Fibroblast of lung (primary cell): ENCODE measurements at regions not wholly inside any gene's neighbourhood (a gene's known extent, or its start where the extent isn't known, plus 50 kb on each side); places are given as distances from the start of the nearest gene placed in this dataset.

ENCODE experiments used
- DNase-seq, 2 donors: peaks; one replicate each; pipeline versions ENCODE4 v3.0.0 to v3.0.0-alpha.2; 2010; ENCODE audit warnings: low read depth in 2 of 2
- H2AFZ ChIP-seq: 2 replicates; pipeline ENCODE4 v1.5.1; 2012; ENCODE audit warnings: low read length, control low read depth, inconsistent platforms
- H3K27ac ChIP-seq: 2 replicates; pipeline ENCODE4 v1.5.1; 2011; ENCODE audit warnings: low read length, control low read depth; ENCODE audit not compliant: insufficient read depth
- H3K27me3 ChIP-seq: 2 replicates; pipeline ENCODE4 v1.5.1; 2011; ENCODE audit warnings: mild to moderate bottlenecking, low read length; ENCODE audit not compliant: control insufficient read depth, insufficient read depth
- H3K36me3 ChIP-seq: 2 replicates; pipeline ENCODE4 v1.5.1; 2011; ENCODE audit warnings: low read length; ENCODE audit not compliant: control insufficient read depth, insufficient read depth
- H3K4me1 ChIP-seq: 2 replicates; pipeline ENCODE4 v1.5.1; 2011; ENCODE audit warnings: low read length; ENCODE audit not compliant: control insufficient read depth, insufficient read depth; ENCODE audit errors: extremely low read depth
- H3K4me2 ChIP-seq: 2 replicates; pipeline ENCODE4 v1.5.1; 2011; ENCODE audit warnings: low read length, control low read depth; ENCODE audit not compliant: insufficient read depth; ENCODE audit errors: extremely low read depth
- H3K4me3 ChIP-seq, 4 experiments: fragments of 200-600 bp in 1 of 4; sonication (generic) in 1 of 4; replicated peaks in 1 of 4; 2 replicates each; pipeline ENCODE4 v1.5.1; 2011 to 2016; ENCODE audit warnings: low read length in 4 of 4, low read depth in 3 of 4, mild to moderate bottlenecking in 3 of 4, control low read depth in 2 of 4, inconsistent platforms in 1 of 4, mixed read lengths in 1 of 4; ENCODE audit not compliant: insufficient read depth in 1 of 4; ENCODE audit errors: control extremely low read depth in 1 of 4
- H3K79me2 ChIP-seq: 2 replicates; pipeline ENCODE4 v1.5.1; 2012; ENCODE audit warnings: mild to moderate bottlenecking, low read length, inconsistent platforms; ENCODE audit not compliant: control insufficient read depth, insufficient read depth
- H3K9ac ChIP-seq: 2 replicates; pipeline ENCODE4 v1.5.1; 2011; ENCODE audit warnings: mild to moderate bottlenecking, low read length, control low read depth; ENCODE audit not compliant: insufficient read depth
- H3K9me3 ChIP-seq: 2 replicates; pipeline ENCODE4 v1.5.1; 2012; ENCODE audit warnings: low read depth, low read length; ENCODE audit not compliant: control insufficient read depth, insufficient read depth
- H4K20me1 ChIP-seq: 2 replicates; pipeline ENCODE4 v1.5.1; 2011; ENCODE audit warnings: low read length; ENCODE audit not compliant: control insufficient read depth, insufficient read depth; ENCODE audit errors: extremely low read depth
- EZH2 ChIP-seq: IDR thresholded peaks from 2 replicates; pipeline ENCODE4 v1.5.1; 2012; ENCODE audit warnings: low read length, control low read depth, mild to moderate bottlenecking; ENCODE audit errors: missing control alignments
- TF ChIP-seq, protein P1 (sequence below), 2 donors: IDR thresholded peaks in 1 of 2; conservative IDR thresholded peaks in 1 of 2; 1 replicate in 1 of 2; 2 replicates in 1 of 2; pipeline ENCODE4 v1.5.1; 2011 to 2012; ENCODE audit warnings: low read length in 2 of 2, control low read depth in 1 of 2, inconsistent platforms in 1 of 2, low read depth in 1 of 2, mild to moderate bottlenecking in 1 of 2

DNA sequence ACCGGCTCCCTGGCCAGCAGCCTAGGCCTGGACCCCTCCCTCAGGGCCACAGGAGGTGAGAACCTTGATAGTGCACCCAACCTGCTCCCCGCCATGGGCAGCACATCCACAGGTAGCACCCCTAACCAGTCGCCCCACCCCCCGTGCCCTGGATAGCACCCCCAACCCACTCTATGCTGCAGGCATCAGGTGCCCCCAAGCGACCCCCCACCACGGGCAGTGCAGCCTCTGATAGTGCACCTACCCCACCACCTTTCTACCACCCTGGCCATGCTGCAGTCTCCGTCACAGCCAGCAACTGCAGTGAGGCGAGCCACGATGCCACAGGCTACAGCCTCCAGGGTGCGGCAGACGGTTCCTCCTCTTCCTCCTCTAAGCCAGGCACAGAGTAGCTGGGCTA lies 55.6 kb downstream of the SOWAHC start:
- H3K27me3 ChIP-seq: no peaks in the 10 kb centered on the region
- H2AFZ ChIP-seq: no peak overlapping the region
- no peak overlapping the region for H3K27ac ChIP-seq
- no peak overlapping the region for H3K4me3 ChIP-seq
- no peaks in the 10 kb centered on the region for H4K20me1 ChIP-seq
- H3K9ac ChIP-seq: no peak overlapping the region
- H3K9me3 ChIP-seq: no peaks in the 10 kb centered on the region
- H3K4me1 ChIP-seq: no peaks in the 10 kb centered on the region
- no peaks in the 10 kb centered on the region for H3K36me3 ChIP-seq
- DNase-seq: no peak
- TF ChIP-seq, protein P1, sequence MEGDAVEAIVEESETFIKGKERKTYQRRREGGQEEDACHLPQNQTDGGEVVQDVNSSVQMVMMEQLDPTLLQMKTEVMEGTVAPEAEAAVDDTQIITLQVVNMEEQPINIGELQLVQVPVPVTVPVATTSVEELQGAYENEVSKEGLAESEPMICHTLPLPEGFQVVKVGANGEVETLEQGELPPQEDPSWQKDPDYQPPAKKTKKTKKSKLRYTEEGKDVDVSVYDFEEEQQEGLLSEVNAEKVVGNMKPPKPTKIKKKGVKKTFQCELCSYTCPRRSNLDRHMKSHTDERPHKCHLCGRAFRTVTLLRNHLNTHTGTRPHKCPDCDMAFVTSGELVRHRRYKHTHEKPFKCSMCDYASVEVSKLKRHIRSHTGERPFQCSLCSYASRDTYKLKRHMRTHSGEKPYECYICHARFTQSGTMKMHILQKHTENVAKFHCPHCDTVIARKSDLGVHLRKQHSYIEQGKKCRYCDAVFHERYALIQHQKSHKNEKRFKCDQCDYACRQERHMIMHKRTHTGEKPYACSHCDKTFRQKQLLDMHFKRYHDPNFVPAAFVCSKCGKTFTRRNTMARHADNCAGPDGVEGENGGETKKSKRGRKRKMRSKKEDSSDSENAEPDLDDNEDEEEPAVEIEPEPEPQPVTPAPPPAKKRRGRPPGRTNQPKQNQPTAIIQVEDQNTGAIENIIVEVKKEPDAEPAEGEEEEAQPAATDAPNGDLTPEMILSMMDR (conservative IDR thresholded peaks at IDR 0.05 in 1 of 2, IDR thresholded peaks at IDR 0.05 in 1 of 2; ENCODE audit: low read depth in 1 of 2, low read length in 2 of 2): no peak
- TF ChIP-seq EZH2: no peak
- H3K79me2 ChIP-seq: no peaks in the 10 kb centered on the region
- H3K4me2 ChIP-seq: no peak overlapping the region

DNA sequence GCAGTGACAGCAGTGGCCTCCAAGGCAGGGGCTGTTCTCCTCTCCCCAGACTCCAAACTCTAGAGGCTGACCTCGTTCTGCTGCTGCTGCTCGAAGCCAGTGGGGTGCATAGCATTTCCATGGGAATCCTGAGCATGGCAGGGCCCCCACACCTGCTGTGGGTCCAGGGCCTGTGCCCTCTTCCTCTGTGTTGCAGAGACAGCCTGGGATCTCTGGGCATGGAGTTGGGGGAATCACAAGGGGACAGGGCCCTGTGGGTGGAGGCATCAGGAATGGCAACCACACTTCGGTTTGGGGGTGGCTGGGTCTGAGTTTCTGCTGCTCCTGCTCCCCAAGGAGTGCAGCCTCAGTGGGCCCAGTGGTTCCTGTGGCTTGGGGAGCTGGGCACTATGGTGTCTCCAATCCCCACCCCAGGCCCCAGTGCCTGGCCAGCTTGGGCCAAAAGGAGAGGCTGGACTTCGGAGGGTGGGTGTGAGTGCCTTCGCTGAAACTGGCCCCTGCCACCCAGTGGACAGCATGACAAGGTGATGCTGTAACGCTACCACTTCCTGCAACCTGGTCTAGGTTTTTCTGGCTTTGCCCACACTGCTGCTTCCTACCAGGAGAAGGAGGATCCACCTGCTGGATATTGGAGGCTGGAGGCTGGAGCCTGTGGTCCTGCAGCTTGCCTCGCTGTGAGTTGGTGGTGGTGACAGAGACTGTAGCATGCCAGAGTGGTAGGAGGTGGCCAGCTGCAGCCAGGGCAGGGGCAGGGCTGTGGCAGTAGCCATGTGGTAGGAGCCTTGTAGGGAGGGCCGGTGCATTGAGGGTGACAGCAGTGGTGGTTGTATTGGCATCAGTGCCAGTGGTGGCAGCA lies 56.6 kb downstream of the SOWAHC start:
- no peak overlapping the region for H3K9ac ChIP-seq
- no peak overlapping the region for H3K27ac ChIP-seq
- no peak overlapping the region for H2AFZ ChIP-seq
- TF ChIP-seq EZH2: no peak
- TF ChIP-seq, protein P1 (conservative IDR thresholded peaks at IDR 0.05 in 1 of 2, IDR thresholded peaks at IDR 0.05 in 1 of 2; ENCODE audit: low read depth in 1 of 2, low read length in 2 of 2): no peak
- H3K4me3 ChIP-seq: no peak overlapping the region
- H3K27me3 ChIP-seq: no peaks in the 10 kb centered on the region
- DNase-seq: no peak
- H3K4me2 ChIP-seq: no peak overlapping the region
- H4K20me1 ChIP-seq: no peaks in the 10 kb centered on the region
- H3K36me3 ChIP-seq: no peaks in the 10 kb centered on the region
- no peaks in the 10 kb centered on the region for H3K4me1 ChIP-seq
- H3K79me2 ChIP-seq: no peaks in the 10 kb centered on the region
- no peaks in the 10 kb centered on the region for H3K9me3 ChIP-seq

DNA sequence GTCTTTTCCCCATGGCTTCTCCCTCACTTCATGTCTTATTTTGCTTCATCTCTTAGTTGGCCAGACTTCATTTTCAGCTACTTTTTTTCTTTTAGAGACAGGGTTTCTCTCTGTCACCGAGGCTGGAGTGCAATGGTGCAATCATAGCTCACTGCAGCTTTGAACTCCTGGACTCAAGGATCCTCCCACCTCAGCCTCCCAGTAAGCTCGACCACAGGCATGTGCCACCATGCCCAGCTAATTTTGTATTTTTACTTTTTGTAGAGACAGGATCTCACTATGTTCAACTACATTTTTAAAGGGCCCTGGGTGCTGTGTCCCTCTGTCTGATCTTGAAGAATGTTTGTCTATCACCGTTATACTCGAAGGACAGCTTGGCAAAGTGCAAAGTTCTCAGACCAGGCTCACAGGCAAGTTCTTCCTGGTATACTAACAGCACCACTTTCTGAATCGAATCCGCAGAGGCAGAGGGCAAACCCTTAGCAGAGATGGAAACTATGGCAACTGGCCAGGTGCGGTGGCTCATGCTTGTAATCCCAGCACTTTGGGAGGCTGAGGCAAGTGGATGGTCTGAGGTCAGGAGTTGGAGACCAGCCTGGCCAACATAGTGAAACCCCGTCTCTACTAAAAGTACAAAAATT lies 60.9 kb downstream of the SOWAHC start:
- no peak for DNase-seq
- no peak overlapping the region for H3K27ac ChIP-seq
- H4K20me1 ChIP-seq: no peaks in the 10 kb centered on the region

More for the DNA sequence above, 60.9 kb downstream of the SOWAHC start:
- H2AFZ ChIP-seq: no peak overlapping the region
- H3K9me3 ChIP-seq: no peaks in the 10 kb centered on the region
- H3K4me1 ChIP-seq: no peaks in the 10 kb centered on the region
- no peak overlapping the region for H3K9ac ChIP-seq
- peaks cover 4% of the 10 kb centered on the region for H3K27me3 ChIP-seq
- H3K4me3 ChIP-seq: no peak overlapping the region
- no peak for TF ChIP-seq EZH2
- TF ChIP-seq, protein P1 (conservative IDR thresholded peaks at IDR 0.05 in 1 of 2, IDR thresholded peaks at IDR 0.05 in 1 of 2; ENCODE audit: low read depth in 1 of 2, low read length in 2 of 2): no peak
- no peaks in the 10 kb centered on the region for H3K36me3 ChIP-seq
- H3K79me2 ChIP-seq: no peaks in the 10 kb centered on the region
- no peak overlapping the region for H3K4me2 ChIP-seq
